ENCODE measurements at regions not wholly inside any gene's neighbourhood (a gene's known extent, or its start where the extent isn't known, plus 50 kb on each side); places are given as distances from the start of the nearest gene placed in this dataset.

DNA sequence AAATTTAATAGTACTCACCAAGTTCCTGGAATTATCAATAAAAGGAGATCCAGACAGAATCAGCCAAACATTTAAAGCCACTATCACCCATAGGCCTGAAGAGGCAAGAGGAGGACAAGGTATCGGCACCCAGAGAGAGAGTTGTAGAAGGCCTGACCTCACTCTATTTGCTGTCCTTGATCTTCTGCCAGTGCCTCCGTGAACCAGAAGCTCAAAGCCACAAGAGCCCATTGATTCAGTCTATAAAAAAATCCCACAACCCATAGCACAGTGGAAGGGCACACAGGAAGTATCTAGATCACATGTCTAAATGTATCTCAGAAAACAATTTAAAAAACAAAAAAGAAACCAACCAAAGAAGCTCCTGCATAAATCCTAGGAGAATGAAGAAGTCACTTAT lies 68.6 kb upstream of the FAM174B start:
- TF ChIP-seq, protein P1, sequence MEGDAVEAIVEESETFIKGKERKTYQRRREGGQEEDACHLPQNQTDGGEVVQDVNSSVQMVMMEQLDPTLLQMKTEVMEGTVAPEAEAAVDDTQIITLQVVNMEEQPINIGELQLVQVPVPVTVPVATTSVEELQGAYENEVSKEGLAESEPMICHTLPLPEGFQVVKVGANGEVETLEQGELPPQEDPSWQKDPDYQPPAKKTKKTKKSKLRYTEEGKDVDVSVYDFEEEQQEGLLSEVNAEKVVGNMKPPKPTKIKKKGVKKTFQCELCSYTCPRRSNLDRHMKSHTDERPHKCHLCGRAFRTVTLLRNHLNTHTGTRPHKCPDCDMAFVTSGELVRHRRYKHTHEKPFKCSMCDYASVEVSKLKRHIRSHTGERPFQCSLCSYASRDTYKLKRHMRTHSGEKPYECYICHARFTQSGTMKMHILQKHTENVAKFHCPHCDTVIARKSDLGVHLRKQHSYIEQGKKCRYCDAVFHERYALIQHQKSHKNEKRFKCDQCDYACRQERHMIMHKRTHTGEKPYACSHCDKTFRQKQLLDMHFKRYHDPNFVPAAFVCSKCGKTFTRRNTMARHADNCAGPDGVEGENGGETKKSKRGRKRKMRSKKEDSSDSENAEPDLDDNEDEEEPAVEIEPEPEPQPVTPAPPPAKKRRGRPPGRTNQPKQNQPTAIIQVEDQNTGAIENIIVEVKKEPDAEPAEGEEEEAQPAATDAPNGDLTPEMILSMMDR (IDR thresholded peaks at IDR 0.05): no peak
- Histone ChIP-seq H3K27ac (no peak overlapping the region), H3K9ac (no peak overlapping the region), H3K4me3 (ENCODE audit: low read depth, low read length) (no peak overlapping the region), H3K27me3 (ENCODE audit: control insufficient read depth, insufficient read depth, low read length) (no peaks in the 10 kb centered on the region), H3K36me3 (ENCODE audit: control insufficient read depth, insufficient read depth, low read length) (no peaks in the 10 kb centered on the region), H3K79me2 (no peaks in the 10 kb centered on the region), H3K9me3 (ENCODE audit: control insufficient read depth, low read length) (no peaks in the 10 kb centered on the region), H2AFZ (no peak overlapping the region), H3K4me2 (ENCODE audit: low read length) (no peak overlapping the region), H3K4me1 (no peaks in the 10 kb centered on the region)

DNA sequence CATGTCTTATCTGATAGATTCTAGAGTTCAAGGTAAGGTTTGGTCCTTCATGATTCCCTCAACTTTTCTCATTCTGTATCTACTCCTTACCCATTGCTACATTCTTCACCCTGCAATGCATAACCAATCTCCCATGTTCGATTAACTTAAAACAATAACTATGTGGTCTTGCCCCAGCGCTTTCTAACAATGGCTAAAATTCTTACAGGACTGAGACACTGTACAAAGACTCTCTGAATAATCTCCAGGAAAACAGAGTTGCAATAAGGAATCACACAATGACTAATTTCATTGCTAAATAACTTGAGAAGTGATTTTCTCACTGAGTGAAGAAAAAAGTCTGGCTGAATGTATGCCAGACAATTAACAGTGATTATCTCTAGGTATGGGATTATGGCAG lies 69.6 kb upstream of the FAM174B start:
- Histone ChIP-seq H3K4me3 (ENCODE audit: low read depth, low read length) (no peak overlapping the region), H2AFZ (no peak overlapping the region)
- TF ChIP-seq, protein P1 (IDR thresholded peaks at IDR 0.05): no peak

DNA sequence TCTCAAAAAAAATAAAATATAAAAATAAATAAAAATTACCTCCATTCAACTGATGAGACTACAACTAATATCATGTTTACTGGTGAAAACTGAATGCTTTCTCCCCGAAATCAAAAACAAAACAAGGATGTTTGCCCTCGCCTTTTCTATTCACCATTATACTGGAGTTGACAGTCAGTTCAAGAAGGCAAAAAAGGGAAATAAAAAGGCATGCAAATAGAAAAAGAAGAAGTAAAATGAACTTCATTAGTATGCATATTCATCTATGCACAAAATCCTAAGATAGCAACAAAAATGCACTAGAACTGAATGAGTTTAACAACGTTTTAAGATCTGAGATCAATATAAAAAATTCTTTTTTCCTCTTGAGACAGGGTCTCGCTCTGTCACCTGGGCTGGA lies 72.7 kb upstream of the FAM174B start:
- Histone ChIP-seq H3K9ac (no peak overlapping the region), H3K27me3 (ENCODE audit: control insufficient read depth, insufficient read depth, low read length) (no peaks in the 10 kb centered on the region), H3K4me1 (no peaks in the 10 kb centered on the region), H2AFZ (no peak overlapping the region), H3K79me2 (no peaks in the 10 kb centered on the region), H3K27ac (no peak overlapping the region), H3K9me3 (ENCODE audit: control insufficient read depth, low read length) (no peaks in the 10 kb centered on the region), H3K4me3 (ENCODE audit: low read depth, low read length) (no peak overlapping the region), H3K36me3 (ENCODE audit: control insufficient read depth, insufficient read depth, low read length) (no peaks in the 10 kb centered on the region), H3K4me2 (ENCODE audit: low read length) (no peak overlapping the region)
- TF ChIP-seq, protein P1 (IDR thresholded peaks at IDR 0.05): no peak

More for the DNA sequence above, 69.6 kb upstream of the FAM174B start:
- no peak overlapping the region for H3K9ac ChIP-seq
- no peaks in the 10 kb centered on the region for H3K27me3 ChIP-seq (ENCODE audit: control insufficient read depth, insufficient read depth, low read length)
- H3K36me3 ChIP-seq (ENCODE audit: control insufficient read depth, insufficient read depth, low read length): no peaks in the 10 kb centered on the region
- H3K4me1 ChIP-seq: no peaks in the 10 kb centered on the region
- H3K79me2 ChIP-seq: no peaks in the 10 kb centered on the region
- no peaks in the 10 kb centered on the region for H3K9me3 ChIP-seq (ENCODE audit: control insufficient read depth, low read length)
- H3K27ac ChIP-seq: no peak overlapping the region
- no peak overlapping the region for H3K4me2 ChIP-seq (ENCODE audit: low read length)

DNA sequence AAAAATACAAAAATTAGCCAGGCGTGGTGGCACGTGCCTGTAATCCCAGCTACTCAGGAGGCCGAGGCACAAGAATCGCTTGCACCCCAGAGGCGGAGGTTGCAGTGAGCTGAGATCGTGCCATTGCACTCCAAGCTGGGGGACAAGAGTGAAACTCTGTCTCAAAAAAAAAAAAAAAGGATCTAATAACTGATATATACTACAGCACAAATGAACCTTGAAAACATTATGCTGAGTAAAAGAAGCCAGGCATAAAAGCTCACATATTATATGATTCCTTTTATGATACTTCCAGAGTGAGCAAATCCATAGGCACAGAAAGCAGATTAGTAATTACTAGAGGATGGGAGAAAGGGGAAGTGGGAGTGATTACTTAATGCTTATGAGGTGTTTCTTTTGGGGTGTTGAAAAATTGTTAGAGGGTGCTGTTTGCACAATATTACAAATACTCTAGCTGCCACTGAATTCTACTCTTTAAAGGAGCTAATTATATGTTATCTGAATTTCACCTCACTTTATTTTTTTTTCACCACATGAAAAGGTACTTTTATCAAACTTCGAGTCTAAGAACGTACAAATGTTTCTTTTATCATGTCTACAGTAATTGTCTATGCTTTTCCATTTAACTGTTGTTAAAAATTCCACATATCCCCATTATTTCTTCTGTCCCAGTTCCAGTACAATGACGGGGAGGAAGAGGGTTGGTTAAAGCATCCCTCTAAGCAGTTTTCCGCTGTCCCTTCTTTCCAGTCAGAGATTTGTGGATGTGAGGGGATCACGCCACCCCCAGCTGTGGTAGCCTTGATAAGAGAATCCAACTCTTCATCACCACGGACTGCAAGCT lies 77.7 kb upstream of the FAM174B start:
- Histone ChIP-seq H3K9ac (no peak overlapping the region), H3K4me3 (ENCODE audit: low read depth, low read length) (no peak overlapping the region), H3K79me2 (no peaks in the 10 kb centered on the region), H3K4me1 (no peaks in the 10 kb centered on the region), H3K4me2 (ENCODE audit: low read length) (peak overlapping the region; percentile 67), H3K27me3 (ENCODE audit: control insufficient read depth, insufficient read depth, low read length) (no peaks in the 10 kb centered on the region), H2AFZ (peak overlapping the region; percentile 95), H3K27ac (no peak overlapping the region), H3K36me3 (ENCODE audit: control insufficient read depth, insufficient read depth, low read length) (no peaks in the 10 kb centered on the region), H3K9me3 (ENCODE audit: control insufficient read depth, low read length) (no peaks in the 10 kb centered on the region)
- TF ChIP-seq, protein P1 (IDR thresholded peaks at IDR 0.05): no peak

Measured in parathyroid adenoma (tissue), 2 donors.